Sigmoid colon (tissue), 6 donors: ENCODE measurements at regions not wholly inside any gene's neighbourhood (a gene's known extent, or its start where the extent isn't known, plus 50 kb on each side); places are given as distances from the start of the nearest gene placed in this dataset.

Experiments
- DNase-seq: peaks from one replicate; pipeline ENCODE4 v3.0.0-alpha.2; 2019
- H3K27ac ChIP-seq, 4 donors: fragments of 200-600 bp; sonication (generic); one replicate each; pipeline ENCODE4 v1.5.1; 2016 to 2019; ENCODE audit warnings: mild to moderate bottlenecking in 1 of 4
- H3K27me3 ChIP-seq, 3 donors: fragments of 200-600 bp; sonication (generic); one replicate each; pipeline ENCODE4 v1.5.1; 2019; ENCODE audit warnings: mild to moderate bottlenecking in 1 of 3
- H3K36me3 ChIP-seq, 4 donors: fragments of 200-600 bp; sonication (generic); one replicate each; pipeline ENCODE4 v1.5.1; 2016 to 2019
- H3K4me1 ChIP-seq, 4 donors: fragments of 200-600 bp; sonication (generic); one replicate each; pipeline ENCODE4 v1.5.1; 2017 to 2019
- H3K4me3 ChIP-seq, 4 donors: fragments of 200-600 bp; sonication (generic); one replicate each; pipeline ENCODE4 v1.5.1; 2017 to 2019; ENCODE audit warnings: mild to moderate bottlenecking in 2 of 4, moderate library complexity in 1 of 4
- H3K9me3 ChIP-seq, 4 donors: fragments of 200-600 bp in 3 of 4; sonication (generic) in 3 of 4; one replicate each; pipeline versions ENCODE4 v1.5.1 to v1.6.1; 2013 to 2019
- EP300 ChIP-seq, 4 donors: sonication (generic); formaldehyde crosslinking; IDR thresholded peaks; one replicate each; pipeline ENCODE4 v1.6.1; 2017; ENCODE audit warnings: antibody characterized with exemption in 4 of 4
- POLR2A ChIP-seq, 2 donors: fragments of 450-650 bp; IDR thresholded peaks; one replicate each; pipeline ENCODE4 v1.6.1; 2016; ENCODE audit warnings: antibody characterized with exemption in 2 of 2, mild to moderate bottlenecking in 2 of 2, moderate library complexity in 2 of 2
- POLR2AphosphoS5 ChIP-seq, 4 donors: sonication (generic); formaldehyde crosslinking; IDR thresholded peaks; one replicate each; pipeline ENCODE4 v1.6.1; 2017; ENCODE audit warnings: antibody characterized with exemption in 4 of 4
- WGBS, 2 donors: extraction: QIAGEN DNeasy Blood & Tissue Kit; methylation state at CpG; one replicate each; pipeline ENCODE4 v1.1.7; 2013; 5-methylcytosine and 5-hydroxymethylcytosine counted together
- intact Hi-C: fragments of 100-400 bp; cut with DNase I; formaldehyde crosslinking; loops from one replicate; pipeline ENCODE4 v1.15.1; 2023
- TF ChIP-seq, protein P1 (sequence below), 4 experiments: fragments of 450-650 bp in 3 of 4; fragments of 200-600 bp in 1 of 4; IDR thresholded peaks; one replicate each; pipeline ENCODE4 v1.5.1; 2016 to 2019; ENCODE audit warnings: antibody characterized with exemption in 4 of 4, mild to moderate bottlenecking in 3 of 4, moderate library complexity in 2 of 4
- donor health status: healthy with polysubstance abuse.
- donor health status: healthy.

GRCh38 chr6:146972546-146972945 is 231.7 kb upstream of the STXBP5 start:
- TF ChIP-seq POLR2AphosphoS5 (IDR thresholded peaks at IDR 0.05) (no peak), EP300 (IDR thresholded peaks at IDR 0.05) (no peak), POLR2A (IDR thresholded peaks at IDR 0.05) (no peak)
- TF ChIP-seq, protein P1, sequence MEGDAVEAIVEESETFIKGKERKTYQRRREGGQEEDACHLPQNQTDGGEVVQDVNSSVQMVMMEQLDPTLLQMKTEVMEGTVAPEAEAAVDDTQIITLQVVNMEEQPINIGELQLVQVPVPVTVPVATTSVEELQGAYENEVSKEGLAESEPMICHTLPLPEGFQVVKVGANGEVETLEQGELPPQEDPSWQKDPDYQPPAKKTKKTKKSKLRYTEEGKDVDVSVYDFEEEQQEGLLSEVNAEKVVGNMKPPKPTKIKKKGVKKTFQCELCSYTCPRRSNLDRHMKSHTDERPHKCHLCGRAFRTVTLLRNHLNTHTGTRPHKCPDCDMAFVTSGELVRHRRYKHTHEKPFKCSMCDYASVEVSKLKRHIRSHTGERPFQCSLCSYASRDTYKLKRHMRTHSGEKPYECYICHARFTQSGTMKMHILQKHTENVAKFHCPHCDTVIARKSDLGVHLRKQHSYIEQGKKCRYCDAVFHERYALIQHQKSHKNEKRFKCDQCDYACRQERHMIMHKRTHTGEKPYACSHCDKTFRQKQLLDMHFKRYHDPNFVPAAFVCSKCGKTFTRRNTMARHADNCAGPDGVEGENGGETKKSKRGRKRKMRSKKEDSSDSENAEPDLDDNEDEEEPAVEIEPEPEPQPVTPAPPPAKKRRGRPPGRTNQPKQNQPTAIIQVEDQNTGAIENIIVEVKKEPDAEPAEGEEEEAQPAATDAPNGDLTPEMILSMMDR (IDR thresholded peaks at IDR 0.05): no peak
- Histone ChIP-seq H3K27me3 (no peaks in the 10 kb centered on the region), H3K4me1 (peaks cover 0 to 8% (median 0%) of the 10 kb centered on the region in 4 donors), H3K36me3 (no peaks in the 10 kb centered on the region), H3K27ac (no peak overlapping the region), H3K4me3 (no peak overlapping the region), H3K9me3 (no peaks in the 10 kb centered on the region)
- intact Hi-C loops: no loop called here
- no peak for DNase-seq
- 84 to 91% methylated on average over 6 of the region's 6 CpGs for WGBS, 2 donors

DNA sequence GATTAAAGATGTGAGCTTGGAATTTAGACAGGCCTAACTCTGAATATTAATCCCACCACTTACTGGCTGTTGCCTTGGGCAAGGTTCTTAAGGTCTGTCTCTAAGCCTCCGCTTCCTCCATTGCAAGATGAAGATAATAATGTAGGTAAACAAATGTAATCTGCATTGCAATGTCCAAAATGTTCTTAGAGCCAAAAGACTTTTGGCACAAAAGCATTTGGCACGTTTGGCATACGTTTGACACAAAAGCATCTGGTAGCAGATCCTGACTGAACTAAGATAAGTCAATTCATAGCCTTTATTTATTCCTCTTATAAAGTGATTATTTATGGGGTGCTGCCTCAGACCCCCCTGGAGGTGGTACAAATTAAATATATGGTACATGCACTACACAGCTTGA is 229.9 kb upstream of the STXBP5 start:
- Histone ChIP-seq H3K27me3 (no peaks in the 10 kb centered on the region), H3K9me3 (no peaks in the 10 kb centered on the region), H3K36me3 (no peaks in the 10 kb centered on the region), H3K27ac (no peak overlapping the region), H3K4me1 (no peaks in the 10 kb centered on the region), H3K4me3 (no peak overlapping the region)
- intact Hi-C loops: no loop called here
- TF ChIP-seq POLR2AphosphoS5 (IDR thresholded peaks at IDR 0.05) (no peak), EP300 (IDR thresholded peaks at IDR 0.05) (no peak), POLR2A (IDR thresholded peaks at IDR 0.05) (no peak)
- TF ChIP-seq, protein P1 (IDR thresholded peaks at IDR 0.05): no peak
- DNase-seq: no peak
- 75 to 77% methylated on average over 3 of the region's 3 CpGs for WGBS, 2 donors

- no peak for DNase-seq
- 88 to 89% methylated on average over 3 of the region's 3 CpGs for WGBS, 2 donors
- no peaks in the 10 kb centered on the region for H3K36me3 ChIP-seq
- H3K4me3 ChIP-seq: no peak overlapping the region
- no peaks in the 10 kb centered on the region for H3K4me1 ChIP-seq
- H3K9me3 ChIP-seq: no peaks in the 10 kb centered on the region
- H3K27ac ChIP-seq: no peak overlapping the region
- no peaks in the 10 kb centered on the region for H3K27me3 ChIP-seq
- TF ChIP-seq, protein P1 (IDR thresholded peaks at IDR 0.05): no peak
- TF ChIP-seq POLR2A (IDR thresholded peaks at IDR 0.05) (no peak), EP300 (IDR thresholded peaks at IDR 0.05) (no peak), POLR2AphosphoS5 (IDR thresholded peaks at IDR 0.05) (no peak)
- intact Hi-C loops: no loop called here
Measured at GRCh38 chr6:146975093-146975492, 229.1 kb upstream of the STXBP5 start.

- DNase-seq: no peak
- no peaks in the 10 kb centered on the region for H3K27me3 ChIP-seq
- H3K9me3 ChIP-seq: no peaks in the 10 kb centered on the region
- TF ChIP-seq, protein P1 (IDR thresholded peaks at IDR 0.05): no peak
- TF ChIP-seq EP300 (IDR thresholded peaks at IDR 0.05) (no peak), POLR2A (IDR thresholded peaks at IDR 0.05) (no peak), POLR2AphosphoS5 (IDR thresholded peaks at IDR 0.05) (no peak)
- H3K4me1 ChIP-seq: no peaks in the 10 kb centered on the region
- intact Hi-C loops: no loop called here
- H3K27ac ChIP-seq: no peak overlapping the region
- no peaks in the 10 kb centered on the region for H3K36me3 ChIP-seq
- WGBS, 2 donors: 67 to 89% methylated on average over 4 of the region's 4 CpGs
- no peak overlapping the region for H3K4me3 ChIP-seq
Measured at GRCh38 chr6:146980900-146981329, 223.3 kb upstream of the STXBP5 start.

DNA sequence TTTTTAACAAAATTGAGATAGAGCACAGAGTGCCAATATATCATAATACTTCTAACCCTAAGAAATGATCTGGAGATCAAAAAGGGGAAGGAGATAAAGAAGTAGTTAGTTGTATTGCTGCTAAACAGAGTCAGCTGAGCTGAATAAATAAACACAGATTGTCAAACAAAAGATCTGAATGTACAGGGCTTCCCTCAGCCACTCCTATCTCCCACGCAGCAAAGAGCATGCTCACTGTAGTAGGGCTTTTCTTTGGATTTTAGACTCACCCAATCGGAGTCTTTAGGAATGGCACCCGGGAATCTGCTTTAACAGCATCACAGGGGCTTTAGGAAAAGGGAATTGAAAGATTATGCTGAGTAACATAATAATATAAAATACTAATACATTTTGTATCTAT is 222.2 kb upstream of the STXBP5 start:
- no peaks in the 10 kb centered on the region for H3K9me3 ChIP-seq
- H3K27ac ChIP-seq: no peak overlapping the region
- TF ChIP-seq POLR2A (IDR thresholded peaks at IDR 0.05): no peak
- no peak for TF ChIP-seq EP300 (IDR thresholded peaks at IDR 0.05)
- TF ChIP-seq, protein P1 (IDR thresholded peaks at IDR 0.05): no peak
- no peak for TF ChIP-seq POLR2AphosphoS5 (IDR thresholded peaks at IDR 0.05)
- no peaks in the 10 kb centered on the region for H3K36me3 ChIP-seq
- no peak overlapping the region for H3K4me3 ChIP-seq
- no peaks in the 10 kb centered on the region for H3K27me3 ChIP-seq
- no peaks in the 10 kb centered on the region for H3K4me1 ChIP-seq
- 21 to 68% methylated on average over 3 of the region's 3 CpGs for WGBS, 2 donors
- DNase-seq: no peak
- intact Hi-C loops: no loop called here
